ENCODE measurements at regions not wholly inside any gene's neighbourhood (a gene's known extent, or its start where the extent isn't known, plus 50 kb on each side); places are given as distances from the start of the nearest gene placed in this dataset.

DNA sequence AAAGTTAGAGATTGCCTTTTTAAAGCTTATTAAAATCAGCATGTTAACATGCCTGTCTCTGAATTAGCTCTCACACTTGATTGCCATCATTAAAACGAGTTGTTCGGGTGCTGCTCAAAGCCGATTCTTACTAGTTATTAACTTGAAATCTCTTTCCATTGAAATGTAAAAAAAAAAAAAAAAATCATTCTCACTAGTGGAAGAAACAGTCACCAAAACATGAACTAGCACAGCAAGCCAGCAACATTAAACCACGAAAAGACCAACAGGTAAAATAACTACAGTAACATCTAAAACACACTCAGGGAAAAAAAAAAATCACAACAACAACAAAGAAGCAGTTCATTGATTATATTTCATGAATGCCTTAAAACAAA, 264.5 kb downstream of the MEIS1 start:
- no peaks in the 10 kb centered on the region for H4K20me1 ChIP-seq (replicated peaks; ENCODE audit: control insufficient read depth, extremely low read depth, insufficient read depth, low read length)
- CTCF ChIA-PET: no interaction called here
- H3K27me3 ChIP-seq (ENCODE audit: control insufficient read depth in 2 of 2, insufficient read depth in 2 of 2, low read length in 2 of 2): no peaks in the 10 kb centered on the region
- no peaks in the 10 kb centered on the region for H3K36me3 ChIP-seq (ENCODE audit: control insufficient read depth in 2 of 2, extremely low read depth in 1 of 2, insufficient read depth in 2 of 2, low read length in 2 of 2)
- H3K27ac ChIP-seq (ENCODE audit: insufficient read depth, low read depth, low read length): no peak overlapping the region
- no peaks in the 10 kb centered on the region for H3K4me1 ChIP-seq (ENCODE audit: control insufficient read depth, extremely low read depth, insufficient read depth, low read length)
- H3K4me3 ChIP-seq (replicated peaks in 1 of 3; ENCODE audit: insufficient read depth in 1 of 3, low read depth in 1 of 3, low read length in 3 of 3): no peak overlapping the region
- no TSS peak for BruUV-seq (replicated peaks)
- dilution Hi-C loops (cut with MboI; ENCODE audit: extremely low pct_ligation_motif_present, low sequenced_read_pairs) (no loop called here), intact Hi-C loops (cut with micrococcal nuclease) (no loop called here)
- H3K4me2 ChIP-seq (ENCODE audit: insufficient read depth, low read length): no peak overlapping the region
- FAIRE-seq (no peak), DNase-seq (ENCODE audit: low read depth, low spot score) (no peak)
- H3K9me1 ChIP-seq (replicated peaks; ENCODE audit: control insufficient read depth, extremely low read depth, insufficient read depth, low read length): no peaks in the 10 kb centered on the region
- H3K9ac ChIP-seq (replicated peaks; ENCODE audit: extremely low read depth, insufficient read depth, low read length): no peak overlapping the region
- no peak for TF ChIP-seq MYC (IDR thresholded peaks at IDR 0.05; ENCODE audit: low read depth, low read length)
- TF ChIP-seq FOS (IDR thresholded peaks at IDR 0.05; ENCODE audit: borderline replicate concordance, insufficient read depth, low read length): no peak
- no peak for TF ChIP-seq POLR2AphosphoS5 (IDR thresholded peaks at IDR 0.05; ENCODE audit: insufficient read depth, low read depth, low read length)
- no peak for TF ChIP-seq POLR2A (IDR thresholded peaks at IDR 0.05; ENCODE audit: low read depth, low read length)
- TF ChIP-seq, protein P1, sequence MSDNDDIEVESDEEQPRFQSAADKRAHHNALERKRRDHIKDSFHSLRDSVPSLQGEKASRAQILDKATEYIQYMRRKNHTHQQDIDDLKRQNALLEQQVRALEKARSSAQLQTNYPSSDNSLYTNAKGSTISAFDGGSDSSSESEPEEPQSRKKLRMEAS (IDR thresholded peaks at IDR 0.05; ENCODE audit: insufficient read depth, insufficient read length): no peak
- H2AFZ ChIP-seq (ENCODE audit: low read depth, low read length): no peak overlapping the region
- no peaks in the 10 kb centered on the region for H3K9me3 ChIP-seq (replicated peaks; ENCODE audit: control insufficient read depth, insufficient read depth, low read length)
- H3K79me2 ChIP-seq (ENCODE audit: control insufficient read depth, insufficient read depth, low read length): no peaks in the 10 kb centered on the region
- POLR2A ChIA-PET: no interaction called here

DNA sequence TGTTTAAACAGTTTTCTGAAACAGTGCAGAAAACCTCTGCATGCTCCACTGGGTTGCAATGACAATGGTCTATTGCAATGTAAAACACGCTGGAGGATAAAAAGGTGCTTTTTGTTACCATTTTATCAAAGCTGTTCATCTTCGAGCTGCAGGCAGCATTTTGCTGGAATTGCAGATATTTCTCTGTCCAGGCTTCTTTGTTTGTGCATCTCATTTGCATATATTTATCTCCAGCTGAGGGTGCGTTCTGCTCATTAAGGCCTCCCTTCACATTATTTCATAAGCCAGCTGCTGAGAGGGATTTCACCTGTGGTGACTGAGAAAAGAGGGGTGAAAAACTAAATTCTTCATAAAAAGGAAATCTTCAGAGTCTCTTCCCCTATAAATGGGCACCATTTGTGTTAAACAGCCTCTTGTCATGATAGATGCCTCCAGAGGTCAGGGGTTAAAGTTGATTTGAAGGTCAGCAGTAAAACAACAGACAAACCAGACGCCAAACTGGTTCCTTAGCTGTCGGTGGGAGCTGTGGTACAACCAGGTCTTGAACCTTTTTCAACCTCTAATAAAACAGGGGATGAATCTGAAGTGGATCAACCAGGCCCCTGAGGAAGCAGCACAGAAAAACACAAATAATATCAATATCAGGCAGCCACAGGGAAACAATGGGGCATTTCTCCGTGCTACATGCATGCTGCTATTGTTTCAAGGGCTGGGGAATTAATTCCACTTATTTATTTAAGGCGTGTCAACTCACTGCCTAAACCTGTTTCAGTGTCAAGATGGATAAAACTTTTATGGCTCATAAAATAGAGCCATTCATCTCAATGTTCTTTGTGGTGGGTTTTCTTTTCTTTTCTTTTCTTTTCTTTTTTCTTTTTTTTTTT, 265.1 kb downstream of the MEIS1 start:
- no peaks in the 10 kb centered on the region for H3K9me1 ChIP-seq (replicated peaks; ENCODE audit: control insufficient read depth, extremely low read depth, insufficient read depth, low read length)
- H3K4me3 ChIP-seq (replicated peaks in 1 of 3; ENCODE audit: insufficient read depth in 1 of 3, low read depth in 1 of 3, low read length in 3 of 3): no peak overlapping the region
- no peak overlapping the region for H2AFZ ChIP-seq (ENCODE audit: low read depth, low read length)
- H3K9ac ChIP-seq (replicated peaks; ENCODE audit: extremely low read depth, insufficient read depth, low read length): no peak overlapping the region
- H3K4me2 ChIP-seq (ENCODE audit: insufficient read depth, low read length): no peak overlapping the region
- H3K27me3 ChIP-seq (ENCODE audit: control insufficient read depth in 2 of 2, insufficient read depth in 2 of 2, low read length in 2 of 2): no peaks in the 10 kb centered on the region
- no peaks in the 10 kb centered on the region for H3K36me3 ChIP-seq (ENCODE audit: control insufficient read depth in 2 of 2, extremely low read depth in 1 of 2, insufficient read depth in 2 of 2, low read length in 2 of 2)
- BruUV-seq (replicated peaks): no TSS peak
- H3K79me2 ChIP-seq (ENCODE audit: control insufficient read depth, insufficient read depth, low read length): no peaks in the 10 kb centered on the region
- CTCF ChIA-PET: interaction anchor here (0.7 to 1.1 kb wide), 4 partner anchors 15 to 271 kb away, joined by 3 to 4 read pairs (median 3); no protein-coding TSS in a partner anchor
- DNase-seq (ENCODE audit: low read depth, low spot score): no peak
- intact Hi-C loops (cut with micrococcal nuclease): no loop called here
- H3K4me1 ChIP-seq (ENCODE audit: control insufficient read depth, extremely low read depth, insufficient read depth, low read length): no peaks in the 10 kb centered on the region
- dilution Hi-C loops (cut with MboI; ENCODE audit: extremely low pct_ligation_motif_present, low sequenced_read_pairs): no loop called here
- POLR2A ChIA-PET: no interaction called here
- H3K9me3 ChIP-seq (replicated peaks; ENCODE audit: control insufficient read depth, insufficient read depth, low read length): no peaks in the 10 kb centered on the region
- H4K20me1 ChIP-seq (replicated peaks; ENCODE audit: control insufficient read depth, extremely low read depth, insufficient read depth, low read length): no peaks in the 10 kb centered on the region
- no peak for FAIRE-seq
- TF ChIP-seq MYC (IDR thresholded peaks at IDR 0.05; ENCODE audit: low read depth, low read length): no peak
- no peak overlapping the region for H3K27ac ChIP-seq (ENCODE audit: insufficient read depth, low read depth, low read length)

Data from endothelial cell of umbilical vein (primary cell).